ENCODE measurements at regions not wholly inside any gene's neighbourhood (a gene's known extent, or its start where the extent isn't known, plus 50 kb on each side); places are given as distances from the start of the nearest gene placed in this dataset.

DNA sequence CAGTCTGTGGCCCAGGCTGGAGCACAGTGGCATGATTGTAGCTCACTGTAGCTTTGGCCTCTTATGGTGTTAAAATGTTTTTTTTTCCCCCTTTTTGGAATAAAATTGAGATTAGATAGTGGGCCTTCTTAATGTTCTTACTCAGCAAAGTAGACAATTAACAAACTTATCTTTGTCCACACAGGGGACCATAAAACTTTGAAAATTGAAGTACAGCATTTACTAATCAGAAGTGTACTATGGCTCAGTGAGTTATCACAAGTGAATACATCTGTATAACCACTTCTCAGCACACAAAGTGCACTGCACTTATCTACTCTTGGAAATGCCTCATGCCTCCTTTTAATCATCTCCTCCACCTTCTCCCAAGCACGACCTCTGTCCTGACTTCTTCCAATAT, 218.9 kb downstream of the PRDM2 start:
- no peak for TF ChIP-seq CTCF (IDR thresholded peaks at IDR 0.05; ENCODE audit: low read depth, low read length, poor library complexity, severe bottlenecking)
- no peak for TF ChIP-seq EZH2phosphoT487 (IDR thresholded peaks at IDR 0.05; ENCODE audit: borderline replicate concordance, low read length)

Data from DOHH2 (cell line).